A673 (cell line): ENCODE measurements at regions not wholly inside any gene's neighbourhood (a gene's known extent, or its start where the extent isn't known, plus 50 kb on each side); places are given as distances from the start of the nearest gene placed in this dataset.
"Not testable (repeated sequence)": the region's sequence is repeated elsewhere in the genome, so short reads cannot be mapped to it uniquely, and the experiment has no call there.

ENCODE experiments used
- BruUV-seq: library from RNA; stranded (reverse); fragments of 400-500 nt; replicated peaks from 2 replicates; lab custom pipeline; 2021; lab: Mats Ljungman, UMichigan
- CTCF ChIA-PET: fragments of 300-600 bp; sonication (Branson Sonifier 250); formaldehyde crosslinking; loops from one replicate; lab custom pipeline; 2022; ENCODE audit warnings: antibody characterized with exemption; lab: Charles Lee
- POLR2A ChIA-PET: fragments of 300-600 bp; sonication (Branson Sonifier 250); formaldehyde crosslinking; loops from one replicate; lab custom pipeline; 2022; ENCODE audit warnings: antibody characterized with exemption; ENCODE audit not compliant: low non-redundant PET; lab: Charles Lee
- DNase-seq: peaks from one replicate; pipeline ENCODE4 v3.0.0-alpha.2; 2015; ENCODE audit warnings: low spot score
- H3K27ac ChIP-seq: fragments of 200-600 bp; sonication (generic); 2 replicates; pipeline ENCODE4 v1.5.1; 2016; ENCODE audit warnings: mixed run types, low read depth, mild to moderate bottlenecking, mixed read lengths, antibody characterized with exemption, low read length; ENCODE audit not compliant: poor library complexity, severe bottlenecking
- H3K27me3 ChIP-seq: fragments of 200-600 bp; sonication (generic); replicated peaks from 2 replicates; pipeline ENCODE4 v1.6.1; 2017; ENCODE audit warnings: mixed run types, low read depth, mild to moderate bottlenecking, mixed read lengths, antibody characterized with exemption, low read length; ENCODE audit not compliant: insufficient read depth, poor library complexity
- H3K36me3 ChIP-seq: fragments of 200-600 bp; sonication (generic); 2 replicates; pipeline ENCODE4 v1.6.1; 2016; ENCODE audit warnings: mixed run types, mild to moderate bottlenecking, mixed read lengths, antibody characterized with exemption, low read length; ENCODE audit not compliant: insufficient read depth, poor library complexity, severe bottlenecking
- H3K4me1 ChIP-seq: fragments of 200-600 bp; sonication (generic); 2 replicates; pipeline ENCODE4 v1.6.1; 2017; ENCODE audit warnings: mixed run types, mild to moderate bottlenecking, mixed read lengths, antibody characterized with exemption, low read length; ENCODE audit not compliant: insufficient read depth, poor library complexity, severe bottlenecking
- H3K4me3 ChIP-seq: fragments of 200-600 bp; sonication (generic); 2 replicates; pipeline ENCODE4 v1.5.1; 2016; ENCODE audit warnings: low read depth, mixed run types, mild to moderate bottlenecking, mixed read lengths, low read length; ENCODE audit not compliant: poor library complexity, severe bottlenecking
- H3K9me3 ChIP-seq: fragments of 200-600 bp; sonication (generic); 2 replicates; pipeline ENCODE4 v1.6.1; 2016; ENCODE audit warnings: mixed run types, low read depth, mild to moderate bottlenecking, mixed read lengths, antibody characterized with exemption, low read length; ENCODE audit not compliant: poor library complexity, severe bottlenecking
- EZH2 ChIP-seq: fragments of 200-600 bp; sonication (generic); IDR thresholded peaks from 2 replicates; pipeline ENCODE4 v1.6.1; 2017; ENCODE audit warnings: borderline replicate concordance, low read depth, mild to moderate bottlenecking, mixed read lengths, antibody characterized with exemption, low read length; ENCODE audit not compliant: poor library complexity, severe bottlenecking
- intact Hi-C: fragments of 100-400 bp; cut with micrococcal nuclease; formaldehyde crosslinking; loops from one replicate; pipeline ENCODE4 v1.10.0; 2022; ENCODE audit not compliant: unreplicated experiment
- TF ChIP-seq, protein P1 (sequence below): fragments of 300-800, 200-600 bp; sonication (generic); conservative IDR thresholded peaks from 2 replicates; pipeline ENCODE4 v1.5.1; 2017; ENCODE audit warnings: low read depth, mild to moderate bottlenecking, antibody characterized with exemption, low read length, moderate library complexity, mixed read lengths

DNA sequence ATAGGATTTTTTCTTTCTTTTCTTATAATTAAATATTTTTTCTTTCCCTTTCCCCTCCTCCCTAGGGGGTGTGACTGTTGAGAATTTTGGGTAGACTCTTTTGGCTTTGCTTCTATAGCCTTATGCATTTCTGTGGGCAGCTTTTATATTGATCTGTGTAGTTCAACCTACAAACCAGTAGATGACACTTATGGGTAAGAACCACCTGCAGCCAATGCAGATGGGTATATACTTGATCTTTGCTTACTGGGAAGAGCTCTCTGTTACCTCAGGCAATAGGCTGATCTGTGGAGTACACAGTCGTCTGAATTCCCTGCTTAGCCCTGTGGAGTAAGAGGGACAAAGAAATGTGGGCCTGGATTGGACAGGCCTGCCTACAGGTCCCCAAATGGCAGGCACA is 102.7 kb upstream of the STARD4 start:
- ChIA-PET POLR2A (interaction anchor here (0.6 kb wide), 1 partner anchor 1767 kb away, joined by 3 read pairs; no protein-coding TSS in a partner anchor), CTCF (no interaction called here)
- DNase-seq = no peak
- no peak for TF ChIP-seq EZH2
- TF ChIP-seq, protein P1, sequence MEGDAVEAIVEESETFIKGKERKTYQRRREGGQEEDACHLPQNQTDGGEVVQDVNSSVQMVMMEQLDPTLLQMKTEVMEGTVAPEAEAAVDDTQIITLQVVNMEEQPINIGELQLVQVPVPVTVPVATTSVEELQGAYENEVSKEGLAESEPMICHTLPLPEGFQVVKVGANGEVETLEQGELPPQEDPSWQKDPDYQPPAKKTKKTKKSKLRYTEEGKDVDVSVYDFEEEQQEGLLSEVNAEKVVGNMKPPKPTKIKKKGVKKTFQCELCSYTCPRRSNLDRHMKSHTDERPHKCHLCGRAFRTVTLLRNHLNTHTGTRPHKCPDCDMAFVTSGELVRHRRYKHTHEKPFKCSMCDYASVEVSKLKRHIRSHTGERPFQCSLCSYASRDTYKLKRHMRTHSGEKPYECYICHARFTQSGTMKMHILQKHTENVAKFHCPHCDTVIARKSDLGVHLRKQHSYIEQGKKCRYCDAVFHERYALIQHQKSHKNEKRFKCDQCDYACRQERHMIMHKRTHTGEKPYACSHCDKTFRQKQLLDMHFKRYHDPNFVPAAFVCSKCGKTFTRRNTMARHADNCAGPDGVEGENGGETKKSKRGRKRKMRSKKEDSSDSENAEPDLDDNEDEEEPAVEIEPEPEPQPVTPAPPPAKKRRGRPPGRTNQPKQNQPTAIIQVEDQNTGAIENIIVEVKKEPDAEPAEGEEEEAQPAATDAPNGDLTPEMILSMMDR = no peak
- Histone ChIP-seq H3K36me3 (no peaks in the 10 kb centered on the region), H3K4me3 (no peak overlapping the region), H3K9me3 (no peaks in the 10 kb centered on the region), H3K4me1 (no peaks in the 10 kb centered on the region), H3K27me3 (no peaks in the 10 kb centered on the region), H3K27ac (no peak overlapping the region)
- BruUV-seq = no TSS peak
- intact Hi-C loops = no loop called here

DNA sequence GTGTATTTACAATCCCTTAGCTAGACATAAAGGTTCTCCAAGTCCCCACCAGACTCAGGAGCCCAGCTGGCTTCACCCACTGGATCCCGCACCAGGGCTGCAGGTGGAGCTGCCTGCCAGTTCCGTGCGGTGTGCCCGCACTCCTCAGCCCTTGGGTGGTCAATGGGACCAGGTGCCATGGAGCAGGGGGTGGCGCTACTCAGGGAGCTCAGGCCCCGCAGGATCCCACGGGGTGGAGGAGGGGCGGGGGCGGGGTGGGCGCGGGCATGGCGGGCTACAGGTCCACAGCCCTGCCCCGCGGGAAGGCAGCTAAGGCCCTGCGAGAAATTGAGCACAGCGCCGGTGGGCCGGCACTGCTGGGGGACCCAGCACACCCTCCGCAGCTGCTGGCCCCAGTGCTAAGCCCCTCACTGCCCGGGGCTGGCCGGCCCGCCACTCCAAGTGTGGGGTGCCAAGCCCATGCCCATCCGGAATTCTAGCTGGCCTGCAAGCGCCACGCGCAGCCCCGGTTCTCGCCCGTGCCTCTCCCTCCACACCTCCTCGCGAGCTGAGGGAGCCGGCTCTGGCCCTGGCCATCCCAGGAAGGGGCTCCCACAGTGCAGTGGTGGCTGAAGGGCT is 99.8 kb upstream of the STARD4 start:
- intact Hi-C loops, POLR2A ChIA-PET: not testable (repeated sequence)

DNA sequence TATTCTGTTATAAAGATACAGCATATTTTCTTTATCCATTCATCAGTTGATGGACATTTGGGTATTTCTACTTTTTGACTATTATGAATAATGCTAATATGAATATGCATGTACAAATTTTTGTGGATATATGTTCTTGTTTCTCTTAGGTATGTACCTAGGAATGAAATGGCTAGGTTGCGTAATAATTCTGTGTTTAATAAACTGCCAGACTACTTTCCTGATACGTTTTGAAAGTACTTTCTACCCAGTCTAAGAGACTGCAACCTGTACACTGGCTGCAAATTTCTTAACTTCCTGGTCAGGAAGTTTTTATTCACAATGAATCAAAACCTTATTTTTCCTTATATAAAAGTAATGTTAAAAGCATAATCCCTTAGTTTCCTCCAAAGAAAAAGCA is 93.9 kb upstream of the STARD4 start:
- TF ChIP-seq, protein P1 = no peak
- no peak for TF ChIP-seq EZH2
- no TSS peak for BruUV-seq
- H3K27ac ChIP-seq = no peak overlapping the region
- no peak for DNase-seq
- no peaks in the 10 kb centered on the region for H3K9me3 ChIP-seq
- no peak overlapping the region for H3K4me3 ChIP-seq
- ChIA-PET POLR2A (no interaction called here), CTCF (no interaction called here)
- intact Hi-C loops = no loop called here
- H3K4me1 ChIP-seq = no peaks in the 10 kb centered on the region
- H3K36me3 ChIP-seq = no peaks in the 10 kb centered on the region
- no peaks in the 10 kb centered on the region for H3K27me3 ChIP-seq

More for the DNA sequence above, 99.8 kb upstream of the STARD4 start:
- H3K9me3 ChIP-seq, DNase-seq, H3K4me1 ChIP-seq, CTCF ChIA-PET, H3K27ac ChIP-seq, H3K4me3 ChIP-seq, H3K36me3 ChIP-seq, H3K27me3 ChIP-seq, BruUV-seq: not testable (repeated sequence)

DNA sequence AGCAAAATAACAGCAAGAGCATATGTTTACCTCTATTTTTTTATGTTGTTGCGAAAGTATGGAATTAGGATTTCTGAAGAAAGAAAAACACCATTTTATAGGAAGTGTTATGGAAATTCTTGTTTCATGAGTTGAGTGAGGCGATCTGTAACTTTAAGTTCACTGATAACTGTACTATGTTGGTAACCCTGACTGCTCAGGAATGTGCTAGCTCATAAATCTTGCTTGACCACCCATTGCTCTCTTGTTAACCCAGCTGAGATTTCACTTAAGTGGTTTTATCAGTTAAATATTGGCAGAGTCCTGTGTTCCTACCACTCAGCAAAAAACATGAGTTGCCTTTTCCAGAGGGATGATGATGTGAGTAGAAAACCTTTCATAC is 91.1 kb upstream of the STARD4 start:
- H3K36me3 ChIP-seq = no peaks in the 10 kb centered on the region
- DNase-seq = no peak
- no peaks in the 10 kb centered on the region for H3K4me1 ChIP-seq
- no TSS peak for BruUV-seq
- POLR2A ChIA-PET = no interaction called here
- H3K9me3 ChIP-seq = no peaks in the 10 kb centered on the region
- H3K4me3 ChIP-seq = no peak overlapping the region
- intact Hi-C loops = no loop called here
- CTCF ChIA-PET = no interaction called here
- no peak overlapping the region for H3K27ac ChIP-seq
- TF ChIP-seq EZH2 = no peak
- TF ChIP-seq, protein P1 = no peak
- H3K27me3 ChIP-seq = no peaks in the 10 kb centered on the region
